ENCODE measurements at regions not wholly inside any gene's neighbourhood (a gene's known extent, or its start where the extent isn't known, plus 50 kb on each side); places are given as distances from the start of the nearest gene placed in this dataset.

DNA sequence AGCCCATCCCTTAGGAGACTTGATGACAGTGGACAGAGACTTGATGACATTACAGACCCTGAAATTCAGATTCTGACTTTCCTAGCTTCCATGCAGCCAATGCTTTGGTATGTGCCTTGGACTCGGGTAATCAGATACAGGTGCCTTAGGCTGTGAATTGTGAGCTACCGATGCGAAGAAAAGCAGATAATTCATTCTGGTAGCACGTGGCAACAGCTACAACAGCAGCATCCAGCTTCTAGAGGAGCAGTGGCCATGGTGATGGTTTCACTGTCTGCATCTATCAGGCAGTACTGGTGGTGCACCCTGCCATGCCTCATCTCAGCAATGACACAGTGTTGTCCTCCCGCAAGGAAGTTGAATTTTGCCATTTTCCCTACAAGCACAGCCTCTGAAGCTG is 126.9 kb upstream of the TAPT1 start:
- H3K4me3 Mint-ChIP-seq: no peak overlapping the region
- no peak for ATAC-seq
- DNase-seq: no peak
- H3K27me3 Mint-ChIP-seq (ENCODE audit: low read depth): peaks cover 5% of the 10 kb centered on the region
- POLR2A ChIA-PET: no interaction called here
- CTCF ChIA-PET: no interaction called here
- H3K9me3 Mint-ChIP-seq (ENCODE audit: insufficient read depth): no peaks in the 10 kb centered on the region
- H3K4me1 Mint-ChIP-seq (ENCODE audit: low read depth): no peaks in the 10 kb centered on the region
- no peak overlapping the region for H3K27ac Mint-ChIP-seq
- H3K36me3 Mint-ChIP-seq (ENCODE audit: low read depth): no peaks in the 10 kb centered on the region

DNA sequence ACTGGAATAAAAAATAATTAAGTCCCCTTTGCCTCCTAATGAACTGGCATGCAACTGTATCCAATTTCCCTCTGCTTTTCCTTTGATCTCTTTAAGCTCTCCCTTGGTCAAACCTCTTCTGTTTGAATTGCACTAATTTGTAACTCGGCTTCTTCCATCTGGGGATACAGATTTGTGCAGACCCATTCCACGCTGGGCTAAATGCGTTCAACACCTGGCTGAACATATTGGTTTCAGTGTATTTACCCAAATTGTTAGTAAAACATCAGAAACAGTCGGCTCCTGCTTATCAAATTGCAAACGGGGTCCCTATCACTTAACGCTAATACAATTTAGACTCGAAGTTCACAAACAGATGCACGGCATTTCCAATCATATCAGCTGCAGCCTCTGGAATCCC is 124.9 kb upstream of the TAPT1 start:
- peaks cover 7% of the 10 kb centered on the region for H3K27me3 Mint-ChIP-seq (ENCODE audit: low read depth)
- ATAC-seq (no peak), DNase-seq (no peak)
- ChIA-PET CTCF (no interaction called here), POLR2A (no interaction called here)
- H3K4me3 Mint-ChIP-seq: no peak overlapping the region
- no peaks in the 10 kb centered on the region for H3K9me3 Mint-ChIP-seq (ENCODE audit: insufficient read depth)
- no peaks in the 10 kb centered on the region for H3K4me1 Mint-ChIP-seq (ENCODE audit: low read depth)
- no peak overlapping the region for H3K27ac Mint-ChIP-seq
- H3K36me3 Mint-ChIP-seq (ENCODE audit: low read depth): no peaks in the 10 kb centered on the region

- ATAC-seq: no peak
- no peaks in the 10 kb centered on the region for H3K9me3 Mint-ChIP-seq (ENCODE audit: insufficient read depth)
Measured at GRCh38 chr4:16344853-16345252, 118.6 kb upstream of the TAPT1 start.

GRCh38 chr4:16337936-16338335 is 111.7 kb upstream of the TAPT1 start:
- ChIA-PET CTCF (no interaction called here), POLR2A (no interaction called here)
- H3K4me1 Mint-ChIP-seq (ENCODE audit: low read depth): no peaks in the 10 kb centered on the region
- no peak for DNase-seq
- ATAC-seq: no peak
- no peak overlapping the region for H3K4me3 Mint-ChIP-seq
- H3K27me3 Mint-ChIP-seq (ENCODE audit: low read depth): peaks cover 2% of the 10 kb centered on the region
- no peaks in the 10 kb centered on the region for H3K36me3 Mint-ChIP-seq (ENCODE audit: low read depth)
- no peak overlapping the region for H3K27ac Mint-ChIP-seq
- H3K9me3 Mint-ChIP-seq (ENCODE audit: insufficient read depth): no peaks in the 10 kb centered on the region

More at GRCh38 chr4:16344853-16345252, 118.6 kb upstream of the TAPT1 start:
- ChIA-PET POLR2A (interaction anchor here (0.6 kb wide), 1 partner anchor 194 kb away, joined by 3 read pairs; no protein-coding TSS in a partner anchor), CTCF (no interaction called here)
- no peak overlapping the region for H3K27ac Mint-ChIP-seq
- H3K4me1 Mint-ChIP-seq (ENCODE audit: low read depth): no peaks in the 10 kb centered on the region
- peaks cover 4% of the 10 kb centered on the region for H3K27me3 Mint-ChIP-seq (ENCODE audit: low read depth)
- no peak for DNase-seq
- H3K4me3 Mint-ChIP-seq: no peak overlapping the region
- no peaks in the 10 kb centered on the region for H3K36me3 Mint-ChIP-seq (ENCODE audit: low read depth)

GRCh38 chr4:16334601-16335000 is 108.3 kb upstream of the TAPT1 start:
- no peaks in the 10 kb centered on the region for H3K36me3 Mint-ChIP-seq (ENCODE audit: low read depth)
- DNase-seq: no peak
- H3K9me3 Mint-ChIP-seq (ENCODE audit: insufficient read depth): no peaks in the 10 kb centered on the region
- H3K27ac Mint-ChIP-seq: no peak overlapping the region
- no peaks in the 10 kb centered on the region for H3K4me1 Mint-ChIP-seq (ENCODE audit: low read depth)
- no peak for ATAC-seq
- no peak overlapping the region for H3K4me3 Mint-ChIP-seq
- peaks cover 8% of the 10 kb centered on the region for H3K27me3 Mint-ChIP-seq (ENCODE audit: low read depth)
- ChIA-PET POLR2A (no interaction called here), CTCF (no interaction called here)

GRCh38 chr4:16329797-16330134 is 103.5 kb upstream of the TAPT1 start:
- no peak overlapping the region for H3K4me3 Mint-ChIP-seq
- H3K27me3 Mint-ChIP-seq (ENCODE audit: low read depth): peaks cover 10% of the 10 kb centered on the region
- H3K9me3 Mint-ChIP-seq (ENCODE audit: insufficient read depth): no peaks in the 10 kb centered on the region
- CTCF ChIA-PET: no interaction called here
- H3K36me3 Mint-ChIP-seq (ENCODE audit: low read depth): no peaks in the 10 kb centered on the region
- no peak overlapping the region for H3K27ac Mint-ChIP-seq
- no peak for DNase-seq
- ATAC-seq: no peak
- H3K4me1 Mint-ChIP-seq (ENCODE audit: low read depth): no peaks in the 10 kb centered on the region
- POLR2A ChIA-PET: no interaction called here

DNA sequence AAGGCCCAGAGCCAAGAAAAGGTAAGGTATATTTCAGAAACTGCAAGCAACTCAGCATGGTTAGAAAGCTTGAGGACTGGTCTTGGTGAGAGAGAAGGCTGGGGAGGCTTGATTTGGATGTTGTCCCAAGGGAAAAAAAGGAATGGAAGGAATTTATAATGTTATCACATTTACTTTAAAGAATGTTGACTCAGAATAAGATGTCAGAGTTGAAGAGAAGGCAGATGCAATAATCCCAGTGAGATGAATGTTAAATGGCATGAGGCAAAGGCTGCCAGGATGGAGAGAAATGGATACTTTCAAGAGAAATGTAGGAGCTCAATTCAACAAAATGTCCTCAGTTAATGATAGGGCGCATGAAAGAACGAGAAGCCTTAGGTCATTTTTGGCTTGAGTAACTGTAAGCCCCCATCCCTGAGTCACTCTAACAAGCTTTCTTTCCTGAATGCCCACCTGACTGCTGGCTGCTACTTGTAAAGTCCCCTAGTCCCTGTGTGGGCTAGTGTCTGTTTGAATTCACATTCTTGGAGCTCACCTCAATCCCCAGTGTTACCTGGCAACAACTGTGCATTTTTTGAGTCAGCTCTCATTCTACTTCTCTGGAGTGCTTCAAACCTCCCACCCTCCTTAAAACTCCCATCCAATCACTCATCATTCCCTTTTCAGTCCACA is 103.0 kb upstream of the TAPT1 start:
- Mint-ChIP-seq H3K9me3 (ENCODE audit: insufficient read depth) (no peaks in the 10 kb centered on the region), H3K4me3 (no peak overlapping the region), H3K27me3 (ENCODE audit: low read depth) (peaks cover 10% of the 10 kb centered on the region), H3K27ac (no peak overlapping the region), H3K4me1 (ENCODE audit: low read depth) (no peaks in the 10 kb centered on the region), H3K36me3 (ENCODE audit: low read depth) (no peaks in the 10 kb centered on the region)
- ChIA-PET POLR2A (no interaction called here), CTCF (no interaction called here)
- ATAC-seq (no peak), DNase-seq (no peak)

DNA sequence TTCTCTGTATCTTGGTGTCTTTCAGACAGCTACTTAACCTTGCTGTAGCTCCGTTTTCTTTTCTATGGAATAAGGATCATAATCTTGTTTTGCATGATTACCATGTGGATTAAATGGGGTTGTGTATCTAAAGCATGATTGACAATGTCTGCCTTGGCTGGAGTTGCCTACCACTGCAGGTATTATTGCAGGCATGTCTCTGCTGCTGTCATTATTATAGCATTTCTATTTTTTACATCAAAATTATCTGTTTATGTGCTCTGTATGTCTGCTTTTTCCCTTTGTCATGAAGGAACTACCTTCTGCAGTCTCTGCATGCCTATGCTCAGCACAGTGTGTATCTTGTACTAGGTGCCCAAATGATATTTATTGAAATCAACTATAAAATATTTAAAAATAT is 95.9 kb upstream of the TAPT1 start:
- H3K4me3 Mint-ChIP-seq: no peak overlapping the region
- H3K27ac Mint-ChIP-seq: no peak overlapping the region
- H3K36me3 Mint-ChIP-seq (ENCODE audit: low read depth): no peaks in the 10 kb centered on the region
- ATAC-seq (no peak), DNase-seq (no peak)
- no peaks in the 10 kb centered on the region for H3K4me1 Mint-ChIP-seq (ENCODE audit: low read depth)
- POLR2A ChIA-PET: no interaction called here
- no peaks in the 10 kb centered on the region for H3K9me3 Mint-ChIP-seq (ENCODE audit: insufficient read depth)
- CTCF ChIA-PET: no interaction called here
- peaks cover 2% of the 10 kb centered on the region for H3K27me3 Mint-ChIP-seq (ENCODE audit: low read depth)

- no peaks in the 10 kb centered on the region for H3K27me3 Mint-ChIP-seq (ENCODE audit: low read depth)
- no peaks in the 10 kb centered on the region for H3K36me3 Mint-ChIP-seq (ENCODE audit: low read depth)
- CTCF ChIA-PET: no interaction called here
- POLR2A ChIA-PET: no interaction called here
- peaks cover 5% of the 10 kb centered on the region for H3K4me1 Mint-ChIP-seq (ENCODE audit: low read depth)
- ATAC-seq (no peak), DNase-seq (no peak)
- no peaks in the 10 kb centered on the region for H3K9me3 Mint-ChIP-seq (ENCODE audit: insufficient read depth)
- no peak overlapping the region for H3K4me3 Mint-ChIP-seq
- H3K27ac Mint-ChIP-seq: no peak overlapping the region
Measured at GRCh38 chr4:16315456-16315855, 89.2 kb upstream of the TAPT1 start.

- no peaks in the 10 kb centered on the region for H3K36me3 Mint-ChIP-seq (ENCODE audit: low read depth)
- no peak overlapping the region for H3K27ac Mint-ChIP-seq
- DNase-seq (no peak), ATAC-seq (no peak)
- H3K4me1 Mint-ChIP-seq (ENCODE audit: low read depth): peaks cover 5% of the 10 kb centered on the region
- no peaks in the 10 kb centered on the region for H3K27me3 Mint-ChIP-seq (ENCODE audit: low read depth)
- ChIA-PET CTCF (no interaction called here), POLR2A (no interaction called here)
- H3K9me3 Mint-ChIP-seq (ENCODE audit: insufficient read depth): no peaks in the 10 kb centered on the region
- no peak overlapping the region for H3K4me3 Mint-ChIP-seq
Measured at GRCh38 chr4:16310606-16311005, 84.3 kb upstream of the TAPT1 start.

- no peak overlapping the region for H3K4me3 Mint-ChIP-seq
- H3K27ac Mint-ChIP-seq: no peak overlapping the region
- no peaks in the 10 kb centered on the region for H3K9me3 Mint-ChIP-seq (ENCODE audit: insufficient read depth)
- DNase-seq: no peak
- ChIA-PET POLR2A (no interaction called here), CTCF (no interaction called here)
- ATAC-seq: no peak
- no peaks in the 10 kb centered on the region for H3K36me3 Mint-ChIP-seq (ENCODE audit: low read depth)
- H3K27me3 Mint-ChIP-seq (ENCODE audit: low read depth): no peaks in the 10 kb centered on the region
- H3K4me1 Mint-ChIP-seq (ENCODE audit: low read depth): no peaks in the 10 kb centered on the region
Measured at GRCh38 chr4:16302648-16303047, 76.4 kb upstream of the TAPT1 start.

DNA sequence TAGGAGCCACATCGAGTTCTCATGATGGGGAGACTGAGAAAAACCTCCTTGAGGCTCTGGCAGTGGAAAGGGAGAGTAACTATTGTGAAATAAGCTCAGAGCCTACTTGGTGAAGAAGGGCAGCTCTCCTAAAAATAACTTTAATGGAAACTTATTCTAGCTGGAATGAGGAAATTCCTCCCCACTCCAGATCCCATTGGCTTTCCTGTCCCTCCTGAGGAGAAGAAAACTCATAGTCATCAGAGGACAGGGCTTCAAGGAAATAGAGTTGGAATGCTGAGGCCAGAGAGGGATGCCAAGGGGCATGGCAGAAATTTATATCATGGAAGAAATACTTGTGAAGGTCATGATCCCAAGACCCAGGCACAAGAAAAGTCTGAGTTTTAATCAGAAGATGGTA is 70.7 kb upstream of the TAPT1 start:
- CTCF ChIA-PET: no interaction called here
- DNase-seq: no peak
- POLR2A ChIA-PET: interaction anchor here (0.6 kb wide), 1 partner anchor 840 kb away, joined by 3 read pairs; no protein-coding TSS in a partner anchor
- H3K9me3 Mint-ChIP-seq (ENCODE audit: insufficient read depth): no peaks in the 10 kb centered on the region
- no peak overlapping the region for H3K4me3 Mint-ChIP-seq
- ATAC-seq: no peak
- H3K27me3 Mint-ChIP-seq (ENCODE audit: low read depth): no peaks in the 10 kb centered on the region
- no peaks in the 10 kb centered on the region for H3K36me3 Mint-ChIP-seq (ENCODE audit: low read depth)
- no peak overlapping the region for H3K27ac Mint-ChIP-seq
- no peaks in the 10 kb centered on the region for H3K4me1 Mint-ChIP-seq (ENCODE audit: low read depth)

GRCh38 chr4:16294455-16294854 is 68.2 kb upstream of the TAPT1 start:
- no peak for DNase-seq
- Mint-ChIP-seq H3K9me3 (ENCODE audit: insufficient read depth) (no peaks in the 10 kb centered on the region), H3K27me3 (ENCODE audit: low read depth) (no peaks in the 10 kb centered on the region), H3K27ac (no peak overlapping the region), H3K4me3 (no peak overlapping the region), H3K36me3 (ENCODE audit: low read depth) (no peaks in the 10 kb centered on the region), H3K4me1 (ENCODE audit: low read depth) (peaks cover 4% of the 10 kb centered on the region)
- ChIA-PET POLR2A (no interaction called here), CTCF (no interaction called here)
- ATAC-seq: no peak

Measured in activated CD8-positive, alpha-beta T cell treated with anti-CD3 and anti-CD28 coated beads, Interleukin-2, amount 10 ng/mL, durations not matched to agents 7 days and 5 days (primary cell).